GM19025 (cell line): ENCODE measurements at regions not wholly inside any gene's neighbourhood (a gene's known extent, or its start where the extent isn't known, plus 50 kb on each side); places are given as distances from the start of the nearest gene placed in this dataset.
"Not testable (repeated sequence)": the region's sequence is repeated elsewhere in the genome, so short reads cannot be mapped to it uniquely, and the experiment has no call there.

Experiments
- ATAC-seq: cut with Tn5 transposase; IDR thresholded peaks from one replicate; pipeline ENCODE4 v1.9.1; 2021; ENCODE audit warnings: mild to moderate bottlenecking, low read depth, moderate library complexity; ENCODE audit not compliant: unreplicated experiment

DNA sequence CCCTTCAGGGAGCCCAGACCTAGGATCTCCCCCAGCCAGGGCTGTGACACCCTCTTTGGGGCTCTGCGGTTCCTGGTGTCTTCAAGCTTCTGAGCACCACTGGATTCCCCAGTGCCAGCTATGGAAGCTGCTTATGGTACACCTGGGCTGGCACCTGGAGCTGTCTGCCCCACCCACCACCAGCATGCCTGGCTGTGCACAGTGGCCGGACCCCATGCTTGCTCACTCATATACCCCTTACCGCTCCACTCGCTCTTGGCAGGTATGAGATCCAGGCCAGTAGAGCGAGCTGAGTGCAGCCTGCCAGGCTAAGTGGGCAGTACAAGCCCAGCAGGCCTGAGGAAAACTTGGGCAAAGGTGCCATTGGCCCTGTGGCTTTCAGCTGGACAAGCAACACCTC is 114.0 kb downstream of the DACT1 start:
- no peak for ATAC-seq

DNA sequence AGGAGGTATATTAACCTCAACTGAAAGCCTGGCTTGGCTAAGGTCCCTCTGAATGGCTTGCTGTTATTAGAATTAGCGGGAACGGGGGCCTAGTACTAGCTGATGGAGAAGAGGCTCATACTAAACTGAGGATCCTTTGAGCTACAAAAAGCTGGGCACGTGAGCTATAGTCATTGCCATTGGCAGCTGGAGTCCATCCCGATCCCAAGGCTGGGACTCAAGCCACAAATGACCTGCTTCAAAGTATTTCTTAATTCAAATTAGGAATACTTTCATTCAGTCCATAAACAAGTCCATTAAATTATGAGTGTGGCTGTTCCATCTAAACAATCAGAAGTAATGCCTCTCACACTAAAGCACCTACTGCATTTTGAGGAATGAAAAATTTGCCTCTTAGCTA is 114.5 kb downstream of the DACT1 start:
- ATAC-seq = no peak

- ATAC-seq = no peak
Observed at GRCh38 chr14:58752771-58753201, 115.0 kb downstream of the DACT1 start.

DNA sequence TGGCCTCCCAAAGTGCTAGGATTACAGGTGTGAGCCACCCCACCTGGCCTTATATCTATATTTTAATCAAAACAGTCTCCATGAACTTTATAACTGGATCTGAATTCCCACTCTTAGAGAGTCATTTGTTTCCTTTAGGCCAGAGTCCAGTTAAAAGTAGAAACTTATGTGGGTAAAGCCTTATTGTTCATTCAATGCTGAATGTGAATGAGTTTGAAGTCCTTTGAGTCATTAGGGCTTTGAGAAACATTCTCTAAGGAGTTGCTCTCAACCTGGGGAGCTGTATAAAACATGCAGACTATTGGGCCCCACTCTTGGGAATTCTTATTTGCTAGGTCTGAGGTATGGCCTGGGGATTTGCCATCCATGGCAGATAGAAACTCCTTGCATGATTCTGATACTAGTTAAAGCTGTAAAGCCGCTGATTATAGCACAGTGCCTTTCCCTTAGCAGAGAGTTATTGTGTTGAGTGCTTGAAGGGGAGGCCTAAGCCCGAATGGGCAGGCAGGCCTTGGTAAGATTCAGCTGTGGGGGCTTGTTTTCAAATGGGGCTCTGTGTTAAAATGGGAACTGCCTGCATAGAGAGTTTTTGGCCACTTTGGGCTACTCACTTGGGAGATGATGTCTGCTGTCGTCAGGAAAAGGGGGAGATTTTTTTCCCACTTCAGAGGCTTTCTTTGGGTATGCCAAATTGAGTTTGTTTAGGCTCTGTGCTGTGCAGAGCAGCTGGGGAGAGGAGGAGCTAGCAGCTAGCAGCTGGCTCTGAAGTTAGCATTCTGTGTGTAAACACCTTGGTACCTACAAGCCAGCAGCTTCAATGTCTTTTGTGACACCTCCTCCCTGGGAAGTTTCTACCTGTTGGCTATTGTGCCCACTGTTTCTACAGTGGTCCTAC is 117.5 kb downstream of the DACT1 start:
- ATAC-seq = no peak

DNA sequence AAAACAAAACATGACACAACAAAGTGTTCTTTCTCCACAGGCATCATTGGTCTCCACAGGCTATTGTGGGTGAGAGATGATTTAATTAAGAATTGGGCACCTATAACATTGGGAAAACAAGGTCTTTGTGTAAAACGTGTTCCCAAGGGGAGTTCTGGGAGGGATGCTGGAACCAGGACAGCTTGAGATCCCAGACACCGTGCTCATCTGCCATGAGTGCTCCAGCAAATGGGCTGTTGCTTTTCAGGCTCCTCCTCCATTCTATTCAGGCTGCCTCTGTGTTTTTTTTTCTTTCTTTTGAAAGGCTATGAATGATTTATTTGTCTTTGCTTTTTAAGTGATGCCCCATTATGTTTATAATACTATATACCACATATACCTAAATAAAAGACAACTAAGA is 122.4 kb downstream of the DACT1 start:
- no peak for ATAC-seq

DNA sequence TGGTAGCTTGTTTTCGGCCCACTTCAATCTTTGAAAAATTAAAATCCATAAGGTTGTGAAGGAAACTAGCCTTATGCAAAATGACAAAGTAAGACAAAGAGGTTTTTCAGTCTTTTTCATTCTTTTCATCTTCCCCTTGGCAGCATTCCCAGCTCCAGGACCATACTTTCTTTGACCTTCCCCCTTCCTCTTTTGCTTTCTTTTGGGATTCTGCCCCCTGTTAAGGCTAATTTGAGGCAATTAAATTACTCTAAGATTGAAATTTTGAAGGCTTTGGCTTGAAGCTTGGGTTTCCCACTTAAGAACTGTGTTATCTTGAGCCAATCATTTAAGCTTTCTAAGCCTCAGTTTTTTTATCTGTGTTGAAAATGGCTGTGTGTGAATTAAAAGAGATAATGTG is 124.9 kb downstream of the DACT1 start:
- ATAC-seq = no peak

DNA sequence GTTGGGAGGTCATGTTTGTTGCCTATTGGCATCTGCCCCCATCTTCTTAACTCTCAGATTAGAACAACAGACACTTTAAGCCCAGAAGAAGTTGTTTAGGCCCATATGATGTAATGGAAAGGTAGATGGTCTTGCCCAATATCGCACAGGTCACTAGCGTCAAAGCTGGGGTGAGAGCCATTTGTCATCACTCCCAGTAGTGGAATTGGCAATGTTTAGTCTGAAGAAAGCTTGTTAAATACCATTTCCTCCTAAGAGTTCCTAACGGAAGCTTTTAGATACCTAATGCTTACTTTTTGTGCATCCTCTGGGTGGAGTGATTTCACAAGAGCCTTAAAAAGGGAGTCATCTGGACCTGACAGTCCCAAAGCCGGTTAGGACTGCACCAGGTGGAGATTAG is 125.4 kb downstream of the DACT1 start:
- ATAC-seq = no peak

GRCh38 chr14:58765418-58765831 is 127.7 kb downstream of the DACT1 start:
- ATAC-seq = no peak

DNA sequence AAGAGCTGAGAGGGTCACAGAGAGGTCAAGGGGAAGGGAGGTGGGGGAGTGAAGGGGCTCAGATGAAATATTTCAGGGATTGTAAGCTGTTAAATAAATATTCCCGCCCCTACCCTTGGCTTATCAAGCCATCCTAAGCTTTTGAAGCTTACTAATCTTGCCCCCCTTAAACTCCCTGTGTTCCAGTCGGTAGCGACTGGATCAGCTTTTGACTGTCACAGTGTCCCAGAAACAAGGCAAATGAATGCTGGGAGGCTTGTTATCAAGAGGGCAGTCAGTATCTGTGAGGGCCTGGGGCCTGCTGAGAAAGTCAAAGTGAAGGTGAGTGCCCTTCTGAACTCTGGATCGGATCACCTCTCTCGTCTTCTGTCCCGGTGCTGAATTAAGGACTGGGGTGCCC is 128.1 kb downstream of the DACT1 start:
- ATAC-seq = no peak

DNA sequence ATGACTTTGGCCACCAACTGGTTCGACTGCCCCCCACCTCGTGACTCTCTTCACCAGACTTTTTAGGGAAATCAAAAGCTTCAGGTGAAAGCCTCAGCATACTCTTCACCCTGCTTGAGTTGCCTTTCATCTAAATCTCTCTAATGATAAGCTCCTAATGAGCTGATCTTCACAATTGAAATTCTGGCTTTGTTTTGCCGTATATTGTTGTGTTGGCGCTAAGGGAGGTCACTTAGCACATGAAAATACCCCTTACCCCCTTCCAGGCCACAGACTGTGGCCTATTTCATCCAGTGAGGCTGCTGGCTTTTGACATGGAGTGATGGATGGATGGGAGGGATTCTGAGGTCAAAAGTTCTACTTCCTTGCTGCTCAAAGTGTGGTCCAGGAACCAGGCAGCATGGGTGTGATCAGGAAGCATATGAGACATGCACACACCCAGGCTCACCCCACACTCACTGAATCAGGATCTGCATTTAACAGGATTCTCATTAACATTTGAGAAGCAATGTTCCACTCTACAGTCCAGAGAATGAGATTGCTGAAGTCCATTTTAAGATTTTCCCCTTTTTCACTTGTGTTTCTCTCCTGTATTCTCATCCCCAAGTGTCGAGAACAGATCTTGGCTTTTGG is 131.4 kb downstream of the DACT1 start:
- ATAC-seq = no peak

DNA sequence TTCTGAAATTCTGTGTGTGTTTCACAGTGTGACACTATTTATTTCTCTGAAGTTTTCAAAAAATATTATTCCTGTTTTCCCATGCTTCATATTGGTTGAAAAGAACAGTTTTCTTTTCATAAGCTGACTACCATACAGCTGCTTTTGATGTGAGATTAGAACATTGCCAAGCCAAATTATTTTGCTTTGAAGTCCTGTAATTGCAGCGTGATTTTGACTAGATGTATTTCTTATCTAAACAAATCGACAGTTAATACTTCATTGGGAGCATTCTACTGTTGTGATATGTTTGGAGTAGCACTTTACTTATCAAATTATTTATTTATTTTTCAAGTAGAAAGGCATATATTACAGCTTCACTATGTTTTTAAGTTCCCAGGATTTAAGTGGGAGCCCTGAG is 132.0 kb downstream of the DACT1 start:
- no peak for ATAC-seq

DNA sequence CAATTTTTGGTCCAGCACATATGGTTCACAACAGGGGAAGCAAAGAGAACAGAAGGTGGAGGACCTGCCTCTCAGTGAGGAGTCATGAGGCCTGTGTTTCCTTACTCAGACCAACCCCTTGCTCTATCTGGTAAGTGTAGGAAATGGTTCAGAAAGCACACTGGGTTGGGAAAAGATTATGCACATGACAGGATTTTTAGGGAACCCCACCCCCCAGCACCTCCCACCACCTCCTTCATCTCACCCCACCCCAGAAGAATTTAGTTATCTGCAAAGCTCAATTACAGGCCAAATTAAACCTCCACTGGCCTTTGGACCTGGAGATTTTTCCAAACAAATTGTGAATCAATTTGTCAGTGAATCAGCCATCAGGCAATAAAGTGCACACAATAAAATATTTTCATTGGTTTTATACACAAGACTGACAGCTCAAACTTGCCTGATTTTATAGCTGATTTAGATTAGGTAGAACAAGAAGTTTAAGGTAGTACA is 132.8 kb downstream of the DACT1 start:
- no peak for ATAC-seq

GRCh38 chr14:58771016-58771415 is 133.3 kb downstream of the DACT1 start:
- ATAC-seq = no peak

DNA sequence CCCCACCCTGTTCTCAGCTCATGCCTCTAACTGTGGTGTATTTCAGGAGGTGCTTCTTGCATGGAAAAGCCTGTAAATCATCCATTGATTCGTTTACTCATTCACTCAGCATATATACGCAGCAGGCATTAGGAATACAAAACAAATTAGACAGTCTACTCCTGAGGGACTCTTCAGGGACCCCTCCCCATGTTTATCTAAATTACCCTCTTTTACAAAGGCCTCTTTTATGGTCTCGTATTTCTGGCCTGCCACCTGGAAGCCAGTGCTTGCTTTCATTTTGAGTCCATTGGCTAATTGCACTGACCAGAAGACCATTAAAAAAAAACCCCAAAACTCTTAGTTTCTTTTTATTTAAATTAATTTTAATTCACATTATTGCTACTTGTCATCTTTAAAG is 134.4 kb downstream of the DACT1 start:
- no peak for ATAC-seq

DNA sequence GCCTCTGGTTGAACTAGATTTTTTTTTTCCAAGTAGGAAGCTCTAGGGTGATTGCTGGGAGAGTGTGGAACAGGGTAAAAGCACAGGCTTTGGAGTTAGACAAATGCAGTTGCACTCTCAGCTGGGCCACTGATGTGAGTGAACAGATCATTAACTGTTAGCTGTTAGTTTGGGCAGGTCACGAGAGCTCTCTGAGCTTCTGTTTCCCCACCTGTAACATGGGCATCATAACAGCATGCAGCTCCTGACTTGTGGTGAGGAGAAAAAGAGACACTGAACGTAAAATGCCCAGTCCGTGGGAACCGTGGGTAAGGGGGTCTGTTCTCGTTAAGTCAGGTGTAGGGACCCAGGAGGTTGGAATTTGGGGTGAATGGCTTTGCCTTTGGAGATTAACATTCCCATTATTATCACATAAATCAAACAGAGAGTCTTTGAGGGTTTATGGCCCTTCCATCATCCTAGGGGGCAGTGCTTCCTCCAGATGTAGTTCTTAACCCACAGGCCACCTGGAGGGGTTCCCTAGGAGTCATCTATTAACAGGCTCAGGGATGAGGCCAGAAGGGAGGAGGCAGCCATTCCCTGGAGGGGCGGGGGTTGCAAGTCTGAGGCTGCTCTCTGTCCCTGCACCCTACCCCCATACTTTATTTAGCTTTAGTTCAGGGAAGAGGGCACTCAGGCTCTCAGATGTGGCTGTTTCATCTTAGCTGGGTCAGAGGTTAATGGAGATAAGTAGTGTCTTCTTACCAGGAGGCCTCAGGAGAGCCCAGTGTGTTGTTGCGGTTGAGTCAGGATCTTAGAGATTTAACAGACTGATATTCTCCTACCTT is 135.2 kb downstream of the DACT1 start:
- ATAC-seq = no peak

DNA sequence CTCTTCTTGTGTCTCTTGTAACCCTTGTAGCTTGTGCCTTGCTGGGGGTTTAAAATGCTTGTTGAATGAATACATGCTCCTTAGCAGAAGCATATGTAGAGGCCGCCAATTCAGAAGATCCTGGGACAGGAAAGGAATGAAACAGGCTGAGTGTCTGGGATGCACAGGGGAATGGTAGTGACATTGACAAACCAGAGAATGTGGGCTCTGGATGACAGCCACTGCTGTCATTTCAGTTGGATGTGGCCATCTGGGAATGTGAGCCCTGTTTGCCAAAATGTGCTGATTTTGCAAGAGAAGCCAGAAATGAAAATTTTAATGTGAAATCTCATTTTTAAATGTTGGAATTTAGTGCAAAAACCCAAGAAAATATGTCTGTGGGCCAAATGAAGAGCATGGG is 136.8 kb downstream of the DACT1 start:
- ATAC-seq = no peak

GRCh38 chr14:58775130-58775529 is 137.4 kb downstream of the DACT1 start:
- ATAC-seq = not testable (repeated sequence)

DNA sequence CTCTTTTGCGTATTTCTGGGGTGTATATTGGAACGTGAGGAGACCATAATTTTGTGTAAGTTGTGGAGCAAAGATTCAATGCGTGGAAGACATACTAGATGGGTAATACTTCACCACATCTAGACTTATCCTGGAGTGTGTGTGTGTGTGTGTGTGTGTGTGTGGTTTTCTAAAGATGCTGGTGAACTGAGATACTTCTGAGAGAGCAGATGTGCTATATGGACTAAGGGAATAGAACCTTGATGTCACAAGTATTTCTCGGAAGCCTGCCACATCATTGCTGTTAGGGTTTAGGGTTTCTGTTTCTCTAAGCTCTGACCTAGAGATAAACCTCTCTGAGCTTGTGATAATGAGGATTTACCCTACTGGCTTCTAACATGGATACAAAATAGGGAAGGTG is 138.8 kb downstream of the DACT1 start:
- no peak for ATAC-seq

DNA sequence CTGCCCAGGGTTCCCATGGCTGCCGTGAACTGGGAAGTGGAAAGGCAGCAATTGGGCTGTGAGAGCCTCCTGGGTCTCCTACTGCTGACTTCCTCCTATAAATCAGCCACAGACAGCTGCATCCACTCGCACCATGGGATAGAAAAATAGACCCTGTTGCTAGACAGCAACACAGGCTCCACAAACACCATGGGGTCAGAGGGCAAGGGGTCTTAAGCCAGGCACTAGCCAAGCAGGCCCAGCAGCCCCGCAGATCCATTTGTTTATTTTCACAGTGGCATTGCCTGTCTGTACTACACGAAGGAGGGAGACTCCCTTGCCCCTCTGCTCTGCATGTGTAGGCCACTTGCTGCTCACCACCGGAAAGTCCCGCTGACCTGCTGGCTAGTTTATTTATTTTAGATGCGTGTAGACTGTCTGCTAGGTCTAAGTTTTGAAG is 139.8 kb downstream of the DACT1 start:
- no peak for ATAC-seq

GRCh38 chr14:58778202-58778601 is 140.4 kb downstream of the DACT1 start:
- no peak for ATAC-seq

DNA sequence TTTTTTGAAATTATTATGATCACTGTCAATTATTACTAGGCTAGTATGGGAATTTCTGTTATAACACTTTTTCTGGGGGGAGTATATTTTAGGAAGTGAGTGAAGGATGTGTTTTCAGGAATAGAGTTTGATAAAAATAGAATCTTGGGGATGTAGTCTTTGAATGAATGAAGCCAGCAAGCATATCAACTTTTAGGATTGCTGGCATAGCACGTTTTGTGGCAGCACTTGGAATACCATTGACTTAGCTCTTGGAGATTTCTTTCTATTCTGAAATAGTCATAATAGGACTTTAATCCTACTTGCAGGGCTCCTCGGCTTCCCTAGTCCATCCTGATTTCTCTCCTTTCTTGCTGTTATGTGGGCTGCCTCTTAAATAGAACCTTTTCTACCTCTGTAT is 141.6 kb downstream of the DACT1 start:
- ATAC-seq = no peak
